ENCODE measurements at regions not wholly inside any gene's neighbourhood (a gene's known extent, or its start where the extent isn't known, plus 50 kb on each side); places are given as distances from the start of the nearest gene placed in this dataset.

- no peak overlapping the region for H3K4me3 Mint-ChIP-seq
- no peaks in the 10 kb centered on the region for H3K4me1 Mint-ChIP-seq
- H3K27me3 Mint-ChIP-seq (ENCODE audit: low read depth): peaks cover 51% of the 10 kb centered on the region
- DNase-seq (ENCODE audit: low spot score in 2 of 2, unreplicated experiment in 2 of 2): no peak
- H3K27ac Mint-ChIP-seq: no peak overlapping the region
- no peaks in the 10 kb centered on the region for H3K9me3 Mint-ChIP-seq
- no peaks in the 10 kb centered on the region for H3K36me3 Mint-ChIP-seq
- no peak for TF ChIP-seq CTCF (IDR thresholded peaks at IDR 0.05; ENCODE audit: unreplicated experiment)
Measured at GRCh38 chr16:80427795-80428194, 113.0 kb upstream of the DYNLRB2 start.

GRCh38 chr16:80418517-80419355 is 122.1 kb upstream of the DYNLRB2 start:
- Mint-ChIP-seq H3K27me3 (ENCODE audit: low read depth) (peaks cover 51% of the 10 kb centered on the region), H3K4me1 (no peaks in the 10 kb centered on the region), H3K27ac (no peak overlapping the region), H3K4me3 (no peak overlapping the region), H3K9me3 (no peaks in the 10 kb centered on the region), H3K36me3 (no peaks in the 10 kb centered on the region)
- TF ChIP-seq CTCF (IDR thresholded peaks at IDR 0.05; ENCODE audit: unreplicated experiment): no peak
- DNase-seq (ENCODE audit: low spot score in 2 of 2, unreplicated experiment in 2 of 2): no peak

GRCh38 chr16:80417706-80418271 is 123.0 kb upstream of the DYNLRB2 start:
- TF ChIP-seq CTCF (IDR thresholded peaks at IDR 0.05; ENCODE audit: unreplicated experiment): no peak
- H3K4me3 Mint-ChIP-seq: no peak overlapping the region
- H3K9me3 Mint-ChIP-seq: no peaks in the 10 kb centered on the region
- no peak overlapping the region for H3K27ac Mint-ChIP-seq
- H3K4me1 Mint-ChIP-seq: no peaks in the 10 kb centered on the region
- H3K27me3 Mint-ChIP-seq (ENCODE audit: low read depth): peaks cover 47% of the 10 kb centered on the region
- DNase-seq (ENCODE audit: low spot score in 2 of 2, unreplicated experiment in 2 of 2): no peak
- no peaks in the 10 kb centered on the region for H3K36me3 Mint-ChIP-seq

GRCh38 chr16:80408014-80408413 is 132.8 kb upstream of the DYNLRB2 start:
- H3K4me3 Mint-ChIP-seq: no peak overlapping the region
- no peak for DNase-seq (ENCODE audit: low spot score in 2 of 2, unreplicated experiment in 2 of 2)
- no peaks in the 10 kb centered on the region for H3K4me1 Mint-ChIP-seq
- no peaks in the 10 kb centered on the region for H3K36me3 Mint-ChIP-seq
- H3K9me3 Mint-ChIP-seq: no peaks in the 10 kb centered on the region
- no peak for TF ChIP-seq CTCF (IDR thresholded peaks at IDR 0.05; ENCODE audit: unreplicated experiment)
- H3K27me3 Mint-ChIP-seq (ENCODE audit: low read depth): peaks cover 53% of the 10 kb centered on the region
- no peak overlapping the region for H3K27ac Mint-ChIP-seq

- H3K27ac Mint-ChIP-seq: no peak overlapping the region
- H3K9me3 Mint-ChIP-seq: no peaks in the 10 kb centered on the region
- H3K4me3 Mint-ChIP-seq: no peak overlapping the region
- peaks cover 54% of the 10 kb centered on the region for H3K27me3 Mint-ChIP-seq (ENCODE audit: low read depth)
- DNase-seq (ENCODE audit: low spot score in 2 of 2, unreplicated experiment in 2 of 2): no peak
- no peaks in the 10 kb centered on the region for H3K36me3 Mint-ChIP-seq
- TF ChIP-seq CTCF (IDR thresholded peaks at IDR 0.05; ENCODE audit: unreplicated experiment): no peak
- H3K4me1 Mint-ChIP-seq: no peaks in the 10 kb centered on the region
Measured at GRCh38 chr16:80407265-80407987, 133.4 kb upstream of the DYNLRB2 start.
